MM.1S (cell line): ENCODE measurements at regions not wholly inside any gene's neighbourhood (a gene's known extent, or its start where the extent isn't known, plus 50 kb on each side); places are given as distances from the start of the nearest gene placed in this dataset.

Experiments used
- CTCF ChIP-seq: fragments of 300-600 bp; sonication (generic); IDR thresholded peaks from 2 replicates; pipeline ENCODE4 v1.5.1; 2016; ENCODE audit warnings: antibody characterized with exemption, low read length, mixed read lengths
- EZH2 ChIP-seq: fragments of 300-600 bp; sonication (generic); optimal IDR thresholded peaks from 2 replicates; pipeline ENCODE3; 2017; ENCODE audit warnings: low read depth, mild to moderate bottlenecking, antibody characterized with exemption, low read length, mixed read lengths

- TF ChIP-seq CTCF (no peak), EZH2 (no peak)
Observed at GRCh38 chr3:68060910-68061309, 406.5 kb upstream of the SUCLG2 start.
